ENCODE measurements at regions not wholly inside any gene's neighbourhood (a gene's known extent, or its start where the extent isn't known, plus 50 kb on each side); places are given as distances from the start of the nearest gene placed in this dataset.
"Not testable (repeated sequence)": the region's sequence is repeated elsewhere in the genome, so short reads cannot be mapped to it uniquely, and the experiment has no call there.

DNA sequence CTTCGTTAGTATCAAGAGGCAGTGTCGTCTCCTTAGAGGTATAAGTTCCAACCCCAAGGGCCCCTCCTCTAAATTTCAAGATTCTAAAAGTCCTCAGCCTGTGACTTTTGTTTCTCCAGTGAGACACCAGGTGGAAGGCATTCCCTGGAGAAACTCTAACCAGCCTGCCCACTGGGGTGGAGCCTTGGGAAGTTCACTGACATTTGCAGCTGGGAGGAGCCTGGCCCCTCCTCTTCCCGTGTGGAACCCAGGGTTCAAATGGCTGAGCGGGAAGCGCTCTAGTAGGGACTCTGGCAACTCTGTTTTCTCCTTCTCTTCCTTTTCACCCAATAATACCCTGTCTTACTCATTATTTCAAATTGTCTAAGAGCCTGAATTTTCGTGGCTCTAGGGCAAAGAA, 325.0 kb downstream of the TLL1 start:
- H3K9me3 Mint-ChIP-seq (ENCODE audit: unreplicated experiment), result no peaks in the 10 kb centered on the region
- H3K4me1 ChIP-seq, result no peaks in the 10 kb centered on the region
- intact Hi-C loops (cut with micrococcal nuclease; ENCODE audit: unreplicated experiment), result no loop called here
- no peaks in the 10 kb centered on the region for H3K36me3 Mint-ChIP-seq (ENCODE audit: insufficient read depth, unreplicated experiment)
- no peak overlapping the region for H3K4me3 ChIP-seq (ENCODE audit: low read depth, low read length)
- BruUV-seq (replicated peaks), result no TSS peak
- ChIA-PET CTCF (no interaction called here), POLR2A (no interaction called here)
- no peak overlapping the region for H3K4me3 Mint-ChIP-seq (ENCODE audit: unreplicated experiment)
- H3K36me3 ChIP-seq (ENCODE audit: control insufficient read depth, insufficient read depth, low read length), result no peaks in the 10 kb centered on the region
- H3K4me1 Mint-ChIP-seq (ENCODE audit: low read depth, unreplicated experiment), result no peaks in the 10 kb centered on the region
- H3K27me3 ChIP-seq (replicated peaks; ENCODE audit: control insufficient read depth, insufficient read depth, low read length), result no peaks in the 10 kb centered on the region
- H3K27me3 Mint-ChIP-seq (ENCODE audit: insufficient read depth, unreplicated experiment), result no peaks in the 10 kb centered on the region
- no peak for DNase-seq
- TF ChIP-seq, protein P1, sequence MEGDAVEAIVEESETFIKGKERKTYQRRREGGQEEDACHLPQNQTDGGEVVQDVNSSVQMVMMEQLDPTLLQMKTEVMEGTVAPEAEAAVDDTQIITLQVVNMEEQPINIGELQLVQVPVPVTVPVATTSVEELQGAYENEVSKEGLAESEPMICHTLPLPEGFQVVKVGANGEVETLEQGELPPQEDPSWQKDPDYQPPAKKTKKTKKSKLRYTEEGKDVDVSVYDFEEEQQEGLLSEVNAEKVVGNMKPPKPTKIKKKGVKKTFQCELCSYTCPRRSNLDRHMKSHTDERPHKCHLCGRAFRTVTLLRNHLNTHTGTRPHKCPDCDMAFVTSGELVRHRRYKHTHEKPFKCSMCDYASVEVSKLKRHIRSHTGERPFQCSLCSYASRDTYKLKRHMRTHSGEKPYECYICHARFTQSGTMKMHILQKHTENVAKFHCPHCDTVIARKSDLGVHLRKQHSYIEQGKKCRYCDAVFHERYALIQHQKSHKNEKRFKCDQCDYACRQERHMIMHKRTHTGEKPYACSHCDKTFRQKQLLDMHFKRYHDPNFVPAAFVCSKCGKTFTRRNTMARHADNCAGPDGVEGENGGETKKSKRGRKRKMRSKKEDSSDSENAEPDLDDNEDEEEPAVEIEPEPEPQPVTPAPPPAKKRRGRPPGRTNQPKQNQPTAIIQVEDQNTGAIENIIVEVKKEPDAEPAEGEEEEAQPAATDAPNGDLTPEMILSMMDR (IDR thresholded peaks at IDR 0.05; ENCODE audit: insufficient read depth in 1 of 2, low read depth in 1 of 2, low read length in 1 of 2, severe bottlenecking in 1 of 2, unreplicated experiment in 1 of 2), result no peak
- no peaks in the 10 kb centered on the region for H3K9me3 ChIP-seq
- H3K27ac Mint-ChIP-seq (ENCODE audit: unreplicated experiment), result no peak overlapping the region

DNA sequence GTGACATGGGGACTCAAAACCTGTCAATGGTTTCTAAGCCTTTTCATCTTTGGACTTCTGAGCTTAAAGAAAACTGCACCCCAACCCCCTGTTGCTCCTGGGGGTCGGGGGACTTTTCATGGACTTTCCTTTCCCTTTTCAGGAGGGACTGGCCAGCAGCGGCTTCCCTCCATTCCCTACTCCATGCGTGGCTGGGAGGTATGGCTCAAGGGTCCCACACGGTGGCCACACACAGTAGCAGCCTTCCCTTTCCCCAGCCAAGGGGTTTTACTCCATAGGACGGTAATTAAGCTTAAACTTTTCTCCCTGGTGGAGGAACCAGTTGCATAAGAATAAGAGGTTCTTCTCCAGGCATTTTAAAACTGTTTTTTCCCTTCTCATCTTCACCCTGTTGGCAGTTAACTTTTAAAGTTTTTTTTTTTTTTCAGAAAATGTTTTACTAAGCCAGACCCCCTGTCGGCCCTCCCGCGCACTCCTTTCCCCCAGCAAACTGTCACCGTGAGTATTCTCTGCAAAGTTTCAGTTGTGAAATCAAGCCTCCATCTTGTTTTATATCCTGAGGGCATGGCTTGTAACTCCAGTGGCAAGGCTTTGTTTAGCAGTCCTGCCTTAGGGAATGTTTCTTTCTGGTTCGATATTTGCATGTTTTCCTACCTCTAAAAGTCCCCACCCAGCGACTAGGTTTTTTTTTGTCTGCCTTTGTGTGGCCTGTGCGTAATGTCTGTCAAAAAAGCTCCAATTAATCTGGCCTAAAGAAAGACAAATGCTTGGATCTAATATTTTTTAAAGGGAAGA, 325.7 kb downstream of the TLL1 start:
- no peaks in the 10 kb centered on the region for H3K4me1 Mint-ChIP-seq (ENCODE audit: low read depth, unreplicated experiment)
- H3K4me3 Mint-ChIP-seq (ENCODE audit: unreplicated experiment), result no peak overlapping the region
- intact Hi-C loops (cut with micrococcal nuclease; ENCODE audit: unreplicated experiment), result no loop called here
- H3K4me1 ChIP-seq, result no peaks in the 10 kb centered on the region
- H3K9me3 Mint-ChIP-seq (ENCODE audit: unreplicated experiment), result no peaks in the 10 kb centered on the region
- peak in 1 of 2 experiments; percentile 5 for DNase-seq
- H3K36me3 Mint-ChIP-seq (ENCODE audit: insufficient read depth, unreplicated experiment), result no peaks in the 10 kb centered on the region
- H3K9me3 ChIP-seq, result no peaks in the 10 kb centered on the region
- no peak overlapping the region for H3K4me3 ChIP-seq (ENCODE audit: low read depth, low read length)
- ChIA-PET CTCF (no interaction called here), POLR2A (no interaction called here)
- no peak overlapping the region for H3K27ac Mint-ChIP-seq (ENCODE audit: unreplicated experiment)
- TF ChIP-seq, protein P1 (IDR thresholded peaks at IDR 0.05; ENCODE audit: insufficient read depth in 1 of 2, low read depth in 1 of 2, low read length in 1 of 2, severe bottlenecking in 1 of 2, unreplicated experiment in 1 of 2), result no peak
- no peaks in the 10 kb centered on the region for H3K27me3 Mint-ChIP-seq (ENCODE audit: insufficient read depth, unreplicated experiment)
- BruUV-seq (replicated peaks), result no TSS peak
- no peaks in the 10 kb centered on the region for H3K27me3 ChIP-seq (replicated peaks; ENCODE audit: control insufficient read depth, insufficient read depth, low read length)
- no peaks in the 10 kb centered on the region for H3K36me3 ChIP-seq (ENCODE audit: control insufficient read depth, insufficient read depth, low read length)

DNA sequence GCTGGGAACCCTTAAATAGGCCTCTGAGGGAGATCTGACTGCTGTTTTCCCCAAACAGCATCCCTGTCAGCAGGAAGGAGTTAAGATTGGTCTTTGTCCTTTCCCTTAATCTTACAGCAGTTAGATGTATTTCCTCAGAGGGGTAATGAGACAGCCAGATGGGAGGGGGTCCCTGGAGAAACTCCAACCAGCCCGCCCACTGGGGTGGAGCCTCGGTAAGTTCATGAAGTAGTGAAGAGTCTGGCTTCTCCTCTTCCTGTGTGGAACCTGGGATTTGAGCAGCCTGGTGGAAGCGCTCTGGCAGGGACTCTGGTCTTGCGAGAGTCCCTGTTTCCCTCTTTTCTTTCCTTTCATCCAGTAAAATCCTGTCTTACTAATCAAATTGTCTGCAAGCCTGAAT, 330.0 kb downstream of the TLL1 start:
- Histone ChIP-seq H3K4me3 (ENCODE audit: low read depth, low read length) (no peak overlapping the region), H3K36me3 (ENCODE audit: control insufficient read depth, insufficient read depth, low read length) (no peaks in the 10 kb centered on the region), H3K9me3 (no peaks in the 10 kb centered on the region), H3K27me3 (replicated peaks; ENCODE audit: control insufficient read depth, insufficient read depth, low read length) (no peaks in the 10 kb centered on the region), H3K4me1 (no peaks in the 10 kb centered on the region)
- CTCF ChIA-PET, result no interaction called here
- H3K36me3 Mint-ChIP-seq (ENCODE audit: insufficient read depth, unreplicated experiment), result no peaks in the 10 kb centered on the region
- DNase-seq, result no peak
- POLR2A ChIA-PET, result no interaction called here
- H3K27me3 Mint-ChIP-seq (ENCODE audit: insufficient read depth, unreplicated experiment), result no peaks in the 10 kb centered on the region
- H3K4me3 Mint-ChIP-seq (ENCODE audit: unreplicated experiment), result no peak overlapping the region
- TF ChIP-seq, protein P1 (IDR thresholded peaks at IDR 0.05; ENCODE audit: insufficient read depth in 1 of 2, low read depth in 1 of 2, low read length in 1 of 2, severe bottlenecking in 1 of 2, unreplicated experiment in 1 of 2), result no peak
- H3K27ac Mint-ChIP-seq (ENCODE audit: unreplicated experiment), result no peak overlapping the region
- BruUV-seq (replicated peaks), result no TSS peak
- no peaks in the 10 kb centered on the region for H3K9me3 Mint-ChIP-seq (ENCODE audit: unreplicated experiment)
- intact Hi-C loops (cut with micrococcal nuclease; ENCODE audit: unreplicated experiment), result no loop called here
- no peaks in the 10 kb centered on the region for H3K4me1 Mint-ChIP-seq (ENCODE audit: low read depth, unreplicated experiment)

DNA sequence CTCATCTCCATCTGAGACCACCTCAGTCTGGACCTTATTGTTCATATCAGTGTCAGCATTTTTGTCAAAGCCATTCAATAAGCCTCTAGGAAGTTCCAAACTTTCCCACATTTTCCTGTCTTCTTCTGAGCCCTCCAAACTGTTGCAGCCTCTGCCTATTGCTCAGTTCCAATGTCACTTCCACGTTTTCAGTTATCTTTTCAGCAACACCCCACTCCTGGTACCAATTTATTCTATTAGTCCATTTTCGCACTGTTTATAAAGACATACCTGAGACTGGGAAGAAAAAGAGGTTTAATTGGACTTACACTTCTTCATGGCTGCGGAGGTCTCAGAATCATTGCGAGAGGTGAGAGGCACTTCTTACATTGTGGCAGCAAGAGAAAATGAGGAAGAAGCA, 339.3 kb downstream of the TLL1 start:
- H3K9me3 ChIP-seq; BruUV-seq (replicated peaks); CTCF ChIA-PET: not testable (repeated sequence)

More for the DNA sequence above, 339.3 kb downstream of the TLL1 start:
- intact Hi-C loops (cut with micrococcal nuclease; ENCODE audit: unreplicated experiment); H3K4me3 ChIP-seq (ENCODE audit: low read depth, low read length); H3K4me1 ChIP-seq; H3K9me3 Mint-ChIP-seq (ENCODE audit: unreplicated experiment); H3K36me3 Mint-ChIP-seq (ENCODE audit: insufficient read depth, unreplicated experiment); H3K4me1 Mint-ChIP-seq (ENCODE audit: low read depth, unreplicated experiment); DNase-seq; H3K27ac Mint-ChIP-seq (ENCODE audit: unreplicated experiment); H3K36me3 ChIP-seq (ENCODE audit: control insufficient read depth, insufficient read depth, low read length); POLR2A ChIA-PET; H3K27me3 Mint-ChIP-seq (ENCODE audit: insufficient read depth, unreplicated experiment); H3K27me3 ChIP-seq (replicated peaks; ENCODE audit: control insufficient read depth, insufficient read depth, low read length); H3K4me3 Mint-ChIP-seq (ENCODE audit: unreplicated experiment): not testable (repeated sequence)
